HepG2 (cell line): ENCODE measurements at regions not wholly inside any gene's neighbourhood (a gene's known extent, or its start where the extent isn't known, plus 50 kb on each side); places are given as distances from the start of the nearest gene placed in this dataset.
A peak's percentile ranks its signal among the peaks of the same experiment; 100 is the strongest.

Experiments
- CENPBD1 ChIP-seq: sonication (generic); formaldehyde crosslinking; IDR thresholded peaks from 2 replicates; pipeline ENCODE4 v1.8.0; 2022; ENCODE audit warnings: missing genetic modification reagents, low read depth, mild to moderate bottlenecking, borderline replicate concordance
- DPF2 ChIP-seq: sonication (generic); formaldehyde crosslinking; IDR thresholded peaks from 2 replicates; pipeline ENCODE4 v1.4.0; 2020; ENCODE audit warnings: mild to moderate bottlenecking, low read depth, missing genetic modification reagents, borderline replicate concordance
- HNRNPL ChIP-seq: fragments of 200-400 bp; formaldehyde crosslinking; IDR thresholded peaks from 2 replicates; pipeline ENCODE4 v1.6.1; 2017; ENCODE audit warnings: mild to moderate bottlenecking, low read depth, low read length
- KLF13 ChIP-seq: sonication (generic); formaldehyde crosslinking; IDR thresholded peaks from 2 replicates; pipeline ENCODE4 v1.4.0; 2020; ENCODE audit warnings: mild to moderate bottlenecking, missing genetic modification reagents
- MEF2D ChIP-seq: sonication (generic); formaldehyde crosslinking; IDR thresholded peaks from 2 replicates; pipeline ENCODE4 v1.5.1; 2020; ENCODE audit warnings: mild to moderate bottlenecking, missing genetic modification reagents
- USF2 ChIP-seq, 2 experiments: sonication (generic) in 1 of 2; formaldehyde crosslinking in 1 of 2; IDR thresholded peaks; 2 replicates each; pipeline versions ENCODE4 v1.5.1 to v1.6.1; 2011 to 2020; ENCODE audit warnings: borderline replicate concordance in 1 of 2, low read depth in 1 of 2, low read length in 1 of 2, mild to moderate bottlenecking in 1 of 2, missing genetic modification reagents in 1 of 2, moderate library complexity in 1 of 2
- ZBED4 ChIP-seq: sonication (generic); formaldehyde crosslinking; IDR thresholded peaks from 2 replicates; pipeline ENCODE4 v1.4.0; 2020; ENCODE audit warnings: missing genetic modification reagents, borderline replicate concordance
- ZBTB4 ChIP-seq: sonication (generic); formaldehyde crosslinking; IDR thresholded peaks from 2 replicates; pipeline ENCODE4 v1.4.0; 2020; ENCODE audit warnings: missing genetic modification reagents, mild to moderate bottlenecking, borderline replicate concordance
- ZNF224 ChIP-seq: sonication (generic); formaldehyde crosslinking; IDR thresholded peaks from 2 replicates; pipeline ENCODE4 v1.5.0; 2020; ENCODE audit warnings: mild to moderate bottlenecking, missing genetic modification reagents
- ZNF263 ChIP-seq: sonication (generic); formaldehyde crosslinking; IDR thresholded peaks from 2 replicates; pipeline ENCODE4 v1.4.0; 2020; ENCODE audit warnings: missing genetic modification reagents
- ZNF383 ChIP-seq: sonication (generic); formaldehyde crosslinking; IDR thresholded peaks from 2 replicates; pipeline ENCODE4 v1.4.0; 2020; ENCODE audit warnings: missing genetic modification reagents, mild to moderate bottlenecking, borderline replicate concordance
- ZNF713 ChIP-seq: sonication (generic); formaldehyde crosslinking; IDR thresholded peaks from 2 replicates; pipeline ENCODE4 v1.4.0; 2020; ENCODE audit warnings: mild to moderate bottlenecking, missing genetic modification reagents
- ZNF746 ChIP-seq: sonication (generic); formaldehyde crosslinking; IDR thresholded peaks from 2 replicates; pipeline ENCODE4 v1.8.0; 2022; ENCODE audit warnings: mild to moderate bottlenecking, missing genetic modification reagents
- ZSCAN9 ChIP-seq: IDR thresholded peaks from 2 replicates; pipeline ENCODE4 v1.6.1; 2016; ENCODE audit warnings: borderline replicate concordance

GRCh38 chr3:16069149-16069922 is 105.1 kb upstream of the GALNT15 start (continued):
- TF ChIP-seq USF2 (IDR thresholded peaks at IDR 0.05; ENCODE audit: low read depth, low read length), result no peak
- TF ChIP-seq USF2 (CRISPR knock-in tag; IDR thresholded peaks at IDR 0.05; ENCODE audit: borderline replicate concordance), result no peak
- no peak for TF ChIP-seq ZBTB4
- TF ChIP-seq KLF13 (CRISPR knock-in tag), result no peak
- TF ChIP-seq ZNF383, result no peak
- no peak for TF ChIP-seq ZNF224 (CRISPR knock-in tag)
- TF ChIP-seq MEF2D (CRISPR knock-in tag), result 0 out of 2 replicates have a peak, but pooled peaks have one; percentile 23
- TF ChIP-seq HNRNPL, result no peak
- TF ChIP-seq ZBED4 (CRISPR knock-in tag), result no peak
- TF ChIP-seq CENPBD1, result no peak
- peak; percentile 41; the same call in 1 of the 2 replicates for TF ChIP-seq ZSCAN9
- 0 out of 2 replicates have a peak, but pooled peaks have one; percentile 28 for TF ChIP-seq DPF2 (CRISPR knock-in tag)
- TF ChIP-seq ZNF713 (CRISPR knock-in tag), result no peak
- no peak for TF ChIP-seq ZNF746 (CRISPR knock-in tag)
- no peak for TF ChIP-seq ZNF263 (CRISPR knock-in tag)
